Smooth muscle cell (in vitro differentiated cells): ENCODE measurements at regions not wholly inside any gene's neighbourhood (a gene's known extent, or its start where the extent isn't known, plus 50 kb on each side); places are given as distances from the start of the nearest gene placed in this dataset.

ENCODE experiments used
- DNase-seq: peaks from one replicate; lab custom pipeline; 2025; ENCODE audit not compliant: unreplicated experiment; lab: John Stamatoyannopoulos, UW
- H2AFZ ChIP-seq: fragments of 200-600 bp; sonication (generic); 2 replicates; pipeline ENCODE4 v1.6.0; 2016; ENCODE audit warnings: antibody characterized with exemption, low read depth, mild to moderate bottlenecking
- H3F3A ChIP-seq: fragments of 200-600 bp; sonication (generic); 2 replicates; pipeline ENCODE4 v1.6.0; 2017; ENCODE audit warnings: antibody characterized with exemption, low read depth
- H3K27ac ChIP-seq: fragments of 200-600 bp; sonication (generic); 2 replicates; pipeline ENCODE4 v1.5.1; 2016; ENCODE audit warnings: low read depth, mild to moderate bottlenecking
- H3K27me3 ChIP-seq: fragments of 200-600 bp; sonication (generic); 2 replicates; pipeline ENCODE4 v1.6.1; 2016; ENCODE audit warnings: low read depth, mild to moderate bottlenecking
- H3K36me3 ChIP-seq: fragments of 200-600 bp; sonication (generic); 2 replicates; pipeline ENCODE4 v1.5.1; 2016; ENCODE audit warnings: low read depth
- H3K4me1 ChIP-seq: fragments of 200-600 bp; sonication (generic); 2 replicates; pipeline ENCODE4 v1.5.1; 2016; ENCODE audit warnings: low read depth
- H3K4me2 ChIP-seq: fragments of 200-600 bp; sonication (generic); 2 replicates; pipeline ENCODE4 v1.6.0; 2016; ENCODE audit warnings: mild to moderate bottlenecking
- H3K4me3 ChIP-seq: fragments of 200-600 bp; sonication (generic); 2 replicates; pipeline ENCODE4 v1.5.1; 2016; ENCODE audit warnings: mild to moderate bottlenecking
- H3K79me2 ChIP-seq: fragments of 200-600 bp; sonication (generic); 2 replicates; pipeline ENCODE4 v1.6.0; 2016; ENCODE audit warnings: low read depth, mild to moderate bottlenecking
- H3K9ac ChIP-seq: fragments of 200-600 bp; sonication (generic); 2 replicates; pipeline ENCODE4 v1.6.0; 2016; ENCODE audit warnings: low read depth
- H3K9me3 ChIP-seq: fragments of 200-600 bp; sonication (generic); replicated peaks from 2 replicates; pipeline ENCODE4 v1.5.1; 2016; ENCODE audit warnings: low read depth
- H4K20me1 ChIP-seq: fragments of 200-600 bp; sonication (generic); 2 replicates; pipeline ENCODE4 v1.6.0; 2016; ENCODE audit warnings: low read depth
- WGBS: methylation state at CpG from one replicate; pipeline ENCODE4 v1.1.7; 2016; ENCODE audit warnings: low lambda C conversion rate; 5-methylcytosine and 5-hydroxymethylcytosine counted together
- TF ChIP-seq, protein P1 (sequence below): fragments of 200-600 bp; sonication (generic); IDR thresholded peaks from 2 replicates; pipeline ENCODE4 v1.5.1; 2017; ENCODE audit warnings: borderline replicate concordance, mild to moderate bottlenecking, antibody characterized with exemption; ENCODE audit not compliant: insufficient read depth, poor library complexity, severe bottlenecking

DNA sequence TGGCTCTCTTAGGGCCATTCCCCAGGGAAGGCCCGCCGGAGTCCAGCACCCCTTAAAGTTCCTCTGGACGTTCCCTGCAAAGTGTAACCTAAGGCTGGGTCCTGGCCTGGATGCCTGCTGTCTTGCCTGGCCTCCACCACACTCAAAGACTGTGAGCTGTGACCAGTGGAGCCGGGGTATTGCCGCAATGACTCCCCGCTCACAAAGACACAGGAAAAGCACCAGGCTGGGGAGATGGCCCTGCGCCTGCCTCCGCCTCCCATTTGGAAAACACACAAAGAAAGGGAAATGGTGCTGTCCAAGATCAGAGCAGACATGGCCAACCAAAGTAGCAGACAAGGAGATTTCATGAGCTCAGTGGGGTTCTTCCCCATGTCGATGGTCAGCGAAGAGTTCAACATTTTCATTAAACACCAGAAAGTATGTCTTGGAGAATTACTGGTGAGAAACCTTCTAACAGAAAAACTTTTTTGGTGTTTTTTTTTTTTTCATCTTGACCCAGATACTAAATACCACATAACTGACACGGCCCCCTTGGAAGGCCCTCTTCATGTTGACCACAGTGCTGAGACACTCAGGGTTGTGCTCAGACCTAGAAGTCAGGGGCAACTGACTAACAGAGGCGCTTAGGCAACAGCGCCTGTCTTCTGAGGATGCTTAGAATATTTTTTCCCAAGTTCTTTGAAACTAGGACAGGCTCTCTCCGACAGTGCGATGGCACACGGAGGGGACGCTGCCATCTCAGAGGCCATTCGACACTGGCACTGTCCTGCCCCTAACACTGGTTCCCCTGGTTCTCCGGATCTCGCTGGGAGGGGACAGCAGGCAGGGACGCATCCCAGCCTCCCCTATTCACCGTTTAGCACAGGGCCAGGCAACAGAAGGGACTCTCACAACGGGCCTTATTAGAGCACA is 226.4 kb upstream of the ID2 start:
- Histone ChIP-seq H3K4me1 (no peaks in the 10 kb centered on the region), H3K4me3 (no peak overlapping the region)
- 89% methylated on average over 23 of the region's 23 CpGs for WGBS

DNA sequence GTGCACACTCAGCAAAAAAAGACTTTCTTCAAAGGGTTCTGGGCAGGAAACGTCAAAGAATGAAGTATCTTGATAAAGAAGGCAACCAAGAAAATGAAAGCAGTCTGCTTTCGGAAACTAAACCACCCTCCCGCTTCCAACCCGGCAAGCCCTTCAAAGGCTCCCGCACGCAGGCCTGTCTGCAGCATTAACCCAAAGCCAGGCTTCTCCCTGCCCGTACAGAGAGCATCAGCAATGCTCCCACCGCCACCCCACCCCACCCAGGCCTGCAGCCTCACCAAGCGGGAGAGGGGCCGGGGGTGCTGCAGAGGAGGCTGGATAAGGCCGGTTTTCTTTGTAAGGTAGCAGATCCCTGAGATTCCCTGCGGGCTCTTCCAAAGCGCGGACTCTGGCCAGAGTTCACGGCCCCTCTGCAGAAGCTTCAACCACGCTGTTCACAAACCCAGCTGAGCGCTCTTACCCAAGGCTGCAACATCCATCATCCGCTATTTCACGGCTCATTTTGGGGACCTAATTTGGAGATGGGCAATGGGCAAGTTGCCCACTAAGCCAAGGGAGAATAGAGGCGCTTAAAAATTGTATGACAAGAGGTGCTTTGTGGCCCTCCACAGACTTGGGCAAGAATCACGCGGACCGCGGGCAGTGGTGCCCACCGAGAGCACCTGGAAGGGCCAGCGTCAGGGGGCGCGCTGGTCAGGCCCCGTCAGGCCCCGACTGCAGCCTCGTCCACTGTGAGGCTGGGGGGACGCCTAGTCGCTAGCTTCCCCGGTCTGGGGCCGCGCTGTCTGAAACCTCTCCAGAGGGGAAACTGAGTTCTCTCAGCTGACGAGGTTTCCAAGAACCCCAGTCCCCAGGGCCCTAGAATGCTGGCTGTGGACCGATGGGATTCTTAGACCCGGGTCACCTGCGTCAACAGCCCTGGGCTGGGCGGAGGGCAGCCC is 225.4 kb upstream of the ID2 start:
- H3K27ac ChIP-seq = no peak overlapping the region
- H3K4me3 ChIP-seq = no peak overlapping the region
- peak overlapping the region; percentile 51 for H3K4me2 ChIP-seq

More for the DNA sequence above, 226.4 kb upstream of the ID2 start:
- no peak overlapping the region for H3K9ac ChIP-seq
- DNase-seq = no peak
- no peaks in the 10 kb centered on the region for H4K20me1 ChIP-seq
- H2AFZ ChIP-seq = peak overlapping the region; percentile 54
- H3K79me2 ChIP-seq = no peaks in the 10 kb centered on the region
- no peaks in the 10 kb centered on the region for H3K36me3 ChIP-seq
- H3K27me3 ChIP-seq = no peaks in the 10 kb centered on the region
- no peak overlapping the region for H3K27ac ChIP-seq
- H3K4me2 ChIP-seq = peak overlapping the region; percentile 51
- TF ChIP-seq, protein P1, sequence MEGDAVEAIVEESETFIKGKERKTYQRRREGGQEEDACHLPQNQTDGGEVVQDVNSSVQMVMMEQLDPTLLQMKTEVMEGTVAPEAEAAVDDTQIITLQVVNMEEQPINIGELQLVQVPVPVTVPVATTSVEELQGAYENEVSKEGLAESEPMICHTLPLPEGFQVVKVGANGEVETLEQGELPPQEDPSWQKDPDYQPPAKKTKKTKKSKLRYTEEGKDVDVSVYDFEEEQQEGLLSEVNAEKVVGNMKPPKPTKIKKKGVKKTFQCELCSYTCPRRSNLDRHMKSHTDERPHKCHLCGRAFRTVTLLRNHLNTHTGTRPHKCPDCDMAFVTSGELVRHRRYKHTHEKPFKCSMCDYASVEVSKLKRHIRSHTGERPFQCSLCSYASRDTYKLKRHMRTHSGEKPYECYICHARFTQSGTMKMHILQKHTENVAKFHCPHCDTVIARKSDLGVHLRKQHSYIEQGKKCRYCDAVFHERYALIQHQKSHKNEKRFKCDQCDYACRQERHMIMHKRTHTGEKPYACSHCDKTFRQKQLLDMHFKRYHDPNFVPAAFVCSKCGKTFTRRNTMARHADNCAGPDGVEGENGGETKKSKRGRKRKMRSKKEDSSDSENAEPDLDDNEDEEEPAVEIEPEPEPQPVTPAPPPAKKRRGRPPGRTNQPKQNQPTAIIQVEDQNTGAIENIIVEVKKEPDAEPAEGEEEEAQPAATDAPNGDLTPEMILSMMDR = no peak
- H3K9me3 ChIP-seq = no peaks in the 10 kb centered on the region
- H3F3A ChIP-seq = no peaks in the 10 kb centered on the region

DNA sequence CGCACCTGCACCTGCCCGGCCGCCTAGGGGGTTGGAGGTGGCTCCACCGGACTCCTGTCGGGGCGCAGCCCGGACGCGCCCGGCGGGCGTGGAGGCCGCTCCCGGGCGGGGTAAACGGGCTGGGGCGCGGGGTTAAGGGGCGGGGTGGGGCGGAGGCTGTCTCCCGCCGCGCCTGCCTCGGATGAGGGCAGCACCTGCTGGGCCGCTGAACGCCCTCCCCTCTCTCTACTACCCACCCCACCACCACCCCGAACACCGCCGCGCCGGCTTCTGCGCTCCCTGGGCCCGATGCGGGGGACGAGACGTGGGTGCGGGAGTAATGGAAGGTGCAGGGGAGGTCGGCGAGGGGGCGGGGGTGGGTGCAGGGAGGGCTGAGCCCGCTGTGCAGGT is 224.8 kb upstream of the ID2 start:
- Histone ChIP-seq H3K27me3 (no peaks in the 10 kb centered on the region), H3K4me3 (no peak overlapping the region), H3K4me1 (no peaks in the 10 kb centered on the region), H2AFZ (no peak overlapping the region), H3K9me3 (no peaks in the 10 kb centered on the region), H3K36me3 (no peaks in the 10 kb centered on the region), H4K20me1 (no peaks in the 10 kb centered on the region), H3K27ac (no peak overlapping the region), H3K9ac (no peak overlapping the region), H3F3A (no peaks in the 10 kb centered on the region), H3K79me2 (no peaks in the 10 kb centered on the region), H3K4me2 (no peak overlapping the region)
- TF ChIP-seq, protein P1 = no peak
- DNase-seq = no peak
- WGBS = 74% methylated on average over 19 of the region's 41 CpGs

More for the DNA sequence above, 225.4 kb upstream of the ID2 start:
- no peak for DNase-seq
- Histone ChIP-seq H3F3A (no peaks in the 10 kb centered on the region), H3K4me1 (no peaks in the 10 kb centered on the region), H3K79me2 (no peaks in the 10 kb centered on the region), H3K27me3 (no peaks in the 10 kb centered on the region), H3K9me3 (no peaks in the 10 kb centered on the region), H3K9ac (no peak overlapping the region), H3K36me3 (no peaks in the 10 kb centered on the region), H4K20me1 (no peaks in the 10 kb centered on the region), H2AFZ (peak overlapping the region; percentile 54)
- TF ChIP-seq, protein P1 = no peak
- WGBS = 85% methylated on average over 41 of the region's 41 CpGs
